ENCODE measurements at regions not wholly inside any gene's neighbourhood (a gene's known extent, or its start where the extent isn't known, plus 50 kb on each side); places are given as distances from the start of the nearest gene placed in this dataset.

DNA sequence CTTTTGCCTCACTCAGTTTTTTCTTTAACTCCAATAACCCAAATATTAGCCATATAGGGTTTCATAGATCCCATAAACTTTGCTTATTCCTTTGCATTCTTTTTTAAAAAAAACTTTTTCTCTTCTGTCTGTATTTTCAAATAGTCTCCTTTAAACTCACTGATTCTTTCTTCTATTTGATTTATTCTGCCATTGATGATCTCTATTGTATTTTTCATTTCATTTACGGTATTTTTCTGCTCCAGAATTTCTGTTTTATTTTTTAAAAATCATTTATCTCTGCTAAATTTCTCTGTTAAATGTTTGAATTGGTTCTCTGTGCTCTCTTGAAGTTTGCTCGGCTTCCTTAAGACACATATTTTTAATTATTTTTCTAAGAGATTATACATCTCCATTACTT is 573.3 kb upstream of the MAN1A1 start:
- Mint-ChIP-seq H3K27ac (ENCODE audit: unreplicated experiment) (no peak overlapping the region), H3K4me3 (ENCODE audit: low read depth, unreplicated experiment) (no peak overlapping the region), H3K9me3 (ENCODE audit: low read depth, unreplicated experiment) (peaks cover 13% of the 10 kb centered on the region), H3K36me3 (ENCODE audit: insufficient read depth, unreplicated experiment) (no peaks in the 10 kb centered on the region), H3K27me3 (ENCODE audit: unreplicated experiment) (no peaks in the 10 kb centered on the region), H3K4me1 (ENCODE audit: low read depth, unreplicated experiment) (no peaks in the 10 kb centered on the region)
- TF ChIP-seq, protein P1, sequence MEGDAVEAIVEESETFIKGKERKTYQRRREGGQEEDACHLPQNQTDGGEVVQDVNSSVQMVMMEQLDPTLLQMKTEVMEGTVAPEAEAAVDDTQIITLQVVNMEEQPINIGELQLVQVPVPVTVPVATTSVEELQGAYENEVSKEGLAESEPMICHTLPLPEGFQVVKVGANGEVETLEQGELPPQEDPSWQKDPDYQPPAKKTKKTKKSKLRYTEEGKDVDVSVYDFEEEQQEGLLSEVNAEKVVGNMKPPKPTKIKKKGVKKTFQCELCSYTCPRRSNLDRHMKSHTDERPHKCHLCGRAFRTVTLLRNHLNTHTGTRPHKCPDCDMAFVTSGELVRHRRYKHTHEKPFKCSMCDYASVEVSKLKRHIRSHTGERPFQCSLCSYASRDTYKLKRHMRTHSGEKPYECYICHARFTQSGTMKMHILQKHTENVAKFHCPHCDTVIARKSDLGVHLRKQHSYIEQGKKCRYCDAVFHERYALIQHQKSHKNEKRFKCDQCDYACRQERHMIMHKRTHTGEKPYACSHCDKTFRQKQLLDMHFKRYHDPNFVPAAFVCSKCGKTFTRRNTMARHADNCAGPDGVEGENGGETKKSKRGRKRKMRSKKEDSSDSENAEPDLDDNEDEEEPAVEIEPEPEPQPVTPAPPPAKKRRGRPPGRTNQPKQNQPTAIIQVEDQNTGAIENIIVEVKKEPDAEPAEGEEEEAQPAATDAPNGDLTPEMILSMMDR (IDR thresholded peaks at IDR 0.05; ENCODE audit: unreplicated experiment) = no peak
- CTCF ChIA-PET = no interaction called here
- no TSS peak for BruUV-seq (replicated peaks)
- no peak for DNase-seq
- intact Hi-C loops (cut with micrococcal nuclease; ENCODE audit: unreplicated experiment) = no loop called here

DNA sequence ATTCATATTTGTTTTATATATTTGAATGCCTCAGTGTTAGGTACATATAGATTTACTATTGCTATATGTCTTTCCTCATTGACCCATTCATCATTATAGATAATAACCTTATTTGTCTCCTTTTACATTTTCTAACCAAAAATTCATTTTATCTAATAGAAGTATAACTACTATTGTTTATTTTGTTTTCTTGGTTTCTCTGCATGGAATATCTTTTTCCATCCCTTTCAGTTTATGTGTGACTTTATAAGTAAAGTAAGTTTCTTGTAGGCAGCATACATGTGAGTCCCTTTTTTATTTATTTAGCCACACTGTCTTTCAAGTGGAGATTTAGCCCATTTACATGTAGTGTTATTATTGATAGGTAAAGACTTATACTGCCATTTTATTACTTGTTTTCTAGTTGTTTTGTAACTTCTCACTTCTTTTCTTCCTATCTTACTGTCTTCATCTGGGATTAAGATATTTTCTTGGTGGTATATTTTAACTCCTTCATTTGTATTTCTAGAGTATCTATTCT is 572.0 kb upstream of the MAN1A1 start:
- Mint-ChIP-seq H3K27me3 (ENCODE audit: unreplicated experiment) (no peaks in the 10 kb centered on the region), H3K36me3 (ENCODE audit: insufficient read depth, unreplicated experiment) (no peaks in the 10 kb centered on the region), H3K4me1 (ENCODE audit: low read depth, unreplicated experiment) (no peaks in the 10 kb centered on the region), H3K9me3 (ENCODE audit: low read depth, unreplicated experiment) (peaks cover 13% of the 10 kb centered on the region), H3K27ac (ENCODE audit: unreplicated experiment) (no peak overlapping the region), H3K4me3 (ENCODE audit: low read depth, unreplicated experiment) (no peak overlapping the region)
- no peak for DNase-seq
- TF ChIP-seq, protein P1 (IDR thresholded peaks at IDR 0.05; ENCODE audit: unreplicated experiment) = no peak
- intact Hi-C loops (cut with micrococcal nuclease; ENCODE audit: unreplicated experiment) = no loop called here
- CTCF ChIA-PET = no interaction called here
- no TSS peak for BruUV-seq (replicated peaks)

DNA sequence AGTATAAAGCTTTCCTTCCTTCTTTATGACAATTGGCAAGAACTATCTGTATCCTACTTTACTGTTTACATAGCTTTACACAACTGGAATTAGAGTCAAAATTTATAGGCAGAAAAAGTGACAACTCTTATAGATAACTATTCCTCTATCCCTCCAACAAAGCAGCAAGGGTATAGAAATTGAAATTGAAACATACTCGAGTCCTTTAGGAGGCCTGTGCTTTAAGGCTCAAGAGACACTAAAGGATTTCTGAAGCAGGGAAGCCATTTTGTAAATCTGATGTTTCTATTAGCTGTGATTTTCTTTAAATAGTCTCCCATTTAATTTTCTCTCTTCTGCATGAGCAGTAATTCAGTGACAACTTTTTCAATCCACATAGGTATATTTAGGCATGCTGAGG is 567.6 kb upstream of the MAN1A1 start:
- intact Hi-C loops (cut with micrococcal nuclease; ENCODE audit: unreplicated experiment) = no loop called here
- Mint-ChIP-seq H3K27ac (ENCODE audit: unreplicated experiment) (no peak overlapping the region), H3K4me1 (ENCODE audit: low read depth, unreplicated experiment) (no peaks in the 10 kb centered on the region), H3K9me3 (ENCODE audit: low read depth, unreplicated experiment) (peaks cover 4% of the 10 kb centered on the region), H3K36me3 (ENCODE audit: insufficient read depth, unreplicated experiment) (no peaks in the 10 kb centered on the region), H3K4me3 (ENCODE audit: low read depth, unreplicated experiment) (no peak overlapping the region), H3K27me3 (ENCODE audit: unreplicated experiment) (no peaks in the 10 kb centered on the region)
- no peak for DNase-seq
- TF ChIP-seq, protein P1 (IDR thresholded peaks at IDR 0.05; ENCODE audit: unreplicated experiment) = no peak
- BruUV-seq (replicated peaks) = no TSS peak
- CTCF ChIA-PET = interaction anchor here (0.7 to 1.4 kb wide), 2 partner anchors 9 to 1323 kb away, joined by 3 to 5 read pairs; no protein-coding TSS in a partner anchor

DNA sequence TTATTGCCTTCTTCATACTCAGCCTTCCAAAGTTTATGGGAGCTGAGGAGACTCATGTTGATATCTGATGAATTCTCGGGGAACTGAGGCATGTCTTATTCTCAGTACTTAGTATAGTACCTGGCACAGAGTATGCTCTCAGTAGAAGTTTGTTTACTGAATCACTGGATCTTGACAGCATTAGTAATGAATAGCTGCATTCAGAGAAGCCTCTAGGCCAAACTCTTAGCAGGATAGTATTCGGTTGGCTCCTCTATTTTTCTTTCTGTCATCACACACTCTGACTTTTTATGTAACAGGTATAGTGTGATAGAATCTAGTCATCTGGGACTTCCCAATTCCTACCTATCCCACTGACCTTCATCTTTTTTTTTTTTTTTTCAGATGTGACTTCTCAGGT is 566.4 kb upstream of the MAN1A1 start:
- Mint-ChIP-seq H3K27me3 (ENCODE audit: unreplicated experiment) (no peaks in the 10 kb centered on the region), H3K36me3 (ENCODE audit: insufficient read depth, unreplicated experiment) (no peaks in the 10 kb centered on the region), H3K27ac (ENCODE audit: unreplicated experiment) (no peak overlapping the region), H3K4me1 (ENCODE audit: low read depth, unreplicated experiment) (no peaks in the 10 kb centered on the region), H3K4me3 (ENCODE audit: low read depth, unreplicated experiment) (no peak overlapping the region), H3K9me3 (ENCODE audit: low read depth, unreplicated experiment) (no peaks in the 10 kb centered on the region)
- no TSS peak for BruUV-seq (replicated peaks)
- no peak for DNase-seq
- CTCF ChIA-PET = interaction anchor here (1.4 kb wide), 1 partner anchor 7 kb away, joined by 3 read pairs; no protein-coding TSS in a partner anchor
- TF ChIP-seq, protein P1 (IDR thresholded peaks at IDR 0.05; ENCODE audit: unreplicated experiment) = no peak
- intact Hi-C loops (cut with micrococcal nuclease; ENCODE audit: unreplicated experiment) = no loop called here

All from Calu3 (cell line).